SIG-M5 (cell line): ENCODE measurements at regions not wholly inside any gene's neighbourhood (a gene's known extent, or its start where the extent isn't known, plus 50 kb on each side); places are given as distances from the start of the nearest gene placed in this dataset.

Experiments used
- DNase-seq: peaks from one replicate; lab custom pipeline; 2025; lab: John Stamatoyannopoulos, UW

- no peak for DNase-seq
These were observed 51.8 kb upstream of the ADGRA1 start for GRCh38 chr10:133035952-133036351.

GRCh38 chr10:133034762-133035161, 53.0 kb upstream of the ADGRA1 start:
- DNase-seq: no peak

GRCh38 chr10:133034092-133034491, 53.6 kb upstream of the ADGRA1 start:
- no peak for DNase-seq

- DNase-seq: no peak
These were observed 54.0 kb upstream of the ADGRA1 start for GRCh38 chr10:133033742-133034048.

- DNase-seq: no peak
These were observed 54.6 kb upstream of the ADGRA1 start for GRCh38 chr10:133032976-133033741.

GRCh38 chr10:133032231-133032630, 55.5 kb upstream of the ADGRA1 start:
- no peak for DNase-seq

GRCh38 chr10:133031541-133032125, 56.1 kb upstream of the ADGRA1 start:
- DNase-seq: no peak

GRCh38 chr10:133030781-133031180, 56.9 kb upstream of the ADGRA1 start:
- no peak for DNase-seq

GRCh38 chr10:133030126-133030525, 57.6 kb upstream of the ADGRA1 start:
- no peak for DNase-seq

- DNase-seq: no peak
These were observed 58.8 kb upstream of the ADGRA1 start for GRCh38 chr10:133028956-133029355.

- DNase-seq: no peak
These were observed 59.6 kb upstream of the ADGRA1 start for GRCh38 chr10:133028158-133028557.

GRCh38 chr10:133027482-133027881, 60.2 kb upstream of the ADGRA1 start:
- DNase-seq: no peak

GRCh38 chr10:133026726-133027395, 60.9 kb upstream of the ADGRA1 start:
- no peak for DNase-seq

GRCh38 chr10:133026171-133026570, 61.6 kb upstream of the ADGRA1 start:
- no peak for DNase-seq

- no peak for DNase-seq
These were observed 62.1 kb upstream of the ADGRA1 start for GRCh38 chr10:133025558-133026090.

- DNase-seq: no peak
These were observed 62.8 kb upstream of the ADGRA1 start for GRCh38 chr10:133024704-133025557.

- DNase-seq: no peak
These were observed 64.4 kb upstream of the ADGRA1 start for GRCh38 chr10:133023216-133023843.

- no peak for DNase-seq
These were observed 65.0 kb upstream of the ADGRA1 start for GRCh38 chr10:133022776-133023100.

GRCh38 chr10:133021963-133022775, 65.6 kb upstream of the ADGRA1 start:
- no peak for DNase-seq

- no peak for DNase-seq
These were observed 66.4 kb upstream of the ADGRA1 start for GRCh38 chr10:133021116-133021962.
